Karpas-422 (cell line): ENCODE measurements at regions not wholly inside any gene's neighbourhood (a gene's known extent, or its start where the extent isn't known, plus 50 kb on each side); places are given as distances from the start of the nearest gene placed in this dataset.
"Not testable (repeated sequence)": the region's sequence is repeated elsewhere in the genome, so short reads cannot be mapped to it uniquely, and the experiment has no call there.

Experiments
- DNase-seq: peaks from one replicate; pipeline ENCODE4 v3.0.0-alpha.2; 2015
- H2AFZ ChIP-seq: fragments of 200-600 bp; sonication (generic); 2 replicates; pipeline ENCODE4 v1.6.1; 2014; ENCODE audit warnings: antibody characterized with exemption, low read length, mixed read lengths
- H3K27ac ChIP-seq: fragments of 200-600 bp; sonication (generic); 2 replicates; pipeline ENCODE4 v1.5.1; 2014; ENCODE audit warnings: mild to moderate bottlenecking, low read length, moderate library complexity
- H3K27me3 ChIP-seq: fragments of 200-600 bp; sonication (generic); 2 replicates; pipeline ENCODE4 v1.6.1; 2014; ENCODE audit warnings: low read length, mixed read lengths
- H3K36me3 ChIP-seq: fragments of 200-600 bp; sonication (generic); 2 replicates; pipeline ENCODE4 v1.6.1; 2014; ENCODE audit warnings: low read length, mixed read lengths; ENCODE audit not compliant: insufficient read depth
- H3K4me1 ChIP-seq: fragments of 200-600 bp; sonication (generic); 2 replicates; pipeline ENCODE4 v1.6.1; 2014; ENCODE audit warnings: mild to moderate bottlenecking, low read length, mixed read lengths
- H3K4me2 ChIP-seq: fragments of 200-600 bp; sonication (generic); 2 replicates; pipeline ENCODE4 v1.6.1; 2014; ENCODE audit warnings: low read length, low read depth, mild to moderate bottlenecking; ENCODE audit not compliant: poor library complexity, severe bottlenecking
- H3K4me3 ChIP-seq: fragments of 200-600 bp; sonication (generic); 2 replicates; pipeline ENCODE4 v1.5.1; 2014; ENCODE audit warnings: mild to moderate bottlenecking, antibody characterized with exemption, low read length, mixed read lengths
- H3K79me2 ChIP-seq: fragments of 200-600 bp; sonication (generic); 2 replicates; pipeline ENCODE4 v1.6.1; 2014; ENCODE audit warnings: mild to moderate bottlenecking, low read length, mixed read lengths
- H3K9ac ChIP-seq: fragments of 200-600 bp; sonication (generic); 2 replicates; pipeline ENCODE4 v1.6.0; 2014; ENCODE audit warnings: low read length
- H3K9me2 ChIP-seq: fragments of 200-600 bp; sonication (generic), shearing (Covaris generic); replicated peaks from 2 replicates; pipeline ENCODE4 v1.6.0; 2014; ENCODE audit warnings: mild to moderate bottlenecking, low read length, moderate library complexity; ENCODE audit not compliant: insufficient read depth
- H3K9me3 ChIP-seq: fragments of 300-700, 200-600 bp; sonication (generic); 2 replicates; pipeline ENCODE4 v1.6.1; 2014; ENCODE audit warnings: low read length, mixed read lengths
- H4K20me1 ChIP-seq: fragments of 200-600 bp; sonication (generic); 2 replicates; pipeline ENCODE4 v1.6.1; 2014; ENCODE audit warnings: mild to moderate bottlenecking, antibody characterized with exemption, low read length, low read depth; ENCODE audit not compliant: insufficient read depth

DNA sequence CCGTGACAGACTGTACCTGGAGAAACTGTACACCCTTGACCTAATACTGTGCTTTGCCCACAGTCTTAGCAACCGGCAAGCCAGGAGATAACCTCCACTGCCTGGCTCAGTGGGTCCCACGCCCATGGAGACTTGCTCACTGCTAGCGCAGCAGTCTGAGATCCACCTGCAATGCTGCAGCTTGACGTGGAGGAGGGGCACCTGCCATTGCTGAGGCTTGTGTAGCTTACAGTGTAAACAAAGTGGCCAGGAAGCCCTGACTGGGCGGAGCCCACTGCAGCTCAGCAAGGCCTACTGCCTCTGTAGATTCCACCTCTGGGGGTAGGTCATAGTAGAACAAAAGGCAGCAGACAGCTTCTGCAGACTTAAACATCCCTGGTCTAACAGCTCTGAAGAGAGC, 189.3 kb downstream of the EDEM1 start:
- no peaks in the 10 kb centered on the region for H3K4me1 ChIP-seq
- H3K4me2 ChIP-seq = no peak overlapping the region
- H4K20me1 ChIP-seq = no peaks in the 10 kb centered on the region
- H3K36me3 ChIP-seq = no peaks in the 10 kb centered on the region
- no peaks in the 10 kb centered on the region for H3K9me3 ChIP-seq
- no peak overlapping the region for H3K27ac ChIP-seq
- H3K27me3 ChIP-seq = no peaks in the 10 kb centered on the region
- H2AFZ ChIP-seq = no peak overlapping the region
- no peaks in the 10 kb centered on the region for H3K79me2 ChIP-seq
- no peaks in the 10 kb centered on the region for H3K9me2 ChIP-seq
- H3K4me3 ChIP-seq = no peak overlapping the region
- H3K9ac ChIP-seq = no peak overlapping the region
- DNase-seq = no peak

DNA sequence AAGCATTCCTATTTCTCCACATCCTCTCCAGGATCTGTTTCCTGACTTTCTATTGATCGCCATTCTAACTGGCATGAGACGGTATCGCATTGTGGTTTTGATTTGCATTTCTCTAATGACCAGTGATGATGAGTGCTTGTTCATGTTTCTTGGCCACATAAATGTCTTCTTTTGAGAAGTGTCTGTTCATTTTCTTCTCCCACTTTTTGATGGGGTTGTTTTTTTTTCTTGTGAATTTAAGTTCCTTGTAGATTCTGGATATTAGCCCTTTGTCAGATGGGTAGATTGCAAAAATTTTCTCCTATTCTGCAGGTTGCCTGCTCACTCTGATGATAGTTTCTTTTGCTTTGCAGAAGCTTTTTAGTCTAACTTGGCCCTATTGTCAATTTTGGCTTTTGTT, 191.8 kb downstream of the EDEM1 start:
- H3K27ac ChIP-seq, H3K79me2 ChIP-seq, H2AFZ ChIP-seq, H3K9ac ChIP-seq, H3K9me3 ChIP-seq, H4K20me1 ChIP-seq, H3K36me3 ChIP-seq, H3K4me3 ChIP-seq, H3K27me3 ChIP-seq, DNase-seq, H3K4me2 ChIP-seq, H3K4me1 ChIP-seq, H3K9me2 ChIP-seq: not testable (repeated sequence)

GRCh38 chr3:5383486-5384263, 196.2 kb downstream of the EDEM1 start:
- H3K27ac ChIP-seq, DNase-seq, H3K9ac ChIP-seq, H3K36me3 ChIP-seq, H3K9me2 ChIP-seq, H3K4me1 ChIP-seq, H3K27me3 ChIP-seq, H3K4me3 ChIP-seq, H2AFZ ChIP-seq, H4K20me1 ChIP-seq, H3K4me2 ChIP-seq, H3K9me3 ChIP-seq, H3K79me2 ChIP-seq: not testable (repeated sequence)

- Histone ChIP-seq H2AFZ (no peak overlapping the region), H3K27ac (no peak overlapping the region), H3K9ac (no peak overlapping the region), H4K20me1 (no peaks in the 10 kb centered on the region), H3K79me2 (no peaks in the 10 kb centered on the region), H3K4me1 (no peaks in the 10 kb centered on the region), H3K4me3 (no peak overlapping the region), H3K9me3 (no peaks in the 10 kb centered on the region), H3K36me3 (no peaks in the 10 kb centered on the region), H3K4me2 (no peak overlapping the region), H3K9me2 (no peaks in the 10 kb centered on the region), H3K27me3 (no peaks in the 10 kb centered on the region)
- no peak for DNase-seq
Measured at GRCh38 chr3:5384557-5385236, 197.2 kb downstream of the EDEM1 start.

- H3K27me3 ChIP-seq = no peaks in the 10 kb centered on the region
- no peaks in the 10 kb centered on the region for H4K20me1 ChIP-seq
- no peaks in the 10 kb centered on the region for H3K36me3 ChIP-seq
- no peak for DNase-seq
- no peak overlapping the region for H3K27ac ChIP-seq
- H3K4me3 ChIP-seq = no peak overlapping the region
- H3K9me3 ChIP-seq = no peaks in the 10 kb centered on the region
- H3K79me2 ChIP-seq = no peaks in the 10 kb centered on the region
- H2AFZ ChIP-seq = no peak overlapping the region
- no peak overlapping the region for H3K4me2 ChIP-seq
- H3K9ac ChIP-seq = no peak overlapping the region
- H3K4me1 ChIP-seq = peaks cover 13% of the 10 kb centered on the region
- H3K9me2 ChIP-seq = no peaks in the 10 kb centered on the region
Measured at GRCh38 chr3:5388091-5388490, 200.6 kb downstream of the EDEM1 start.

DNA sequence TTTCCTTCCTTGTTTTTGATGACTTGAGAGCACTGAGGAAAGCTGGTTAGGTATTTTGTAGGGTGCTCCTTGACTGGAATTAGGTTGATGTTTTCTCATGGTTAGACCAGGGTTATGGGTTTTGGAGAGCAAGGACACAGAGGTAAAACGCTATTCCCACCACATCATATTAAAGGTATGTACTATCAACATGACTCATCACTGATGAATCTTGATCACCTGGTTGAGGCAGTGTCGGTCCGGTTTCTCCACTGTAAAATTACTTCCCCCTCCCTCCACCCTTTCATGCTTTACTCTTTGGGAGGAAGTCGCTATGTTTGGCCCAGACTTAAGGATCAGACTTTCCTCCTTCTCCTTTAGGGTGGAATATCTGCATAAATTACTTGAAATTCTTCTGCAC, 201.6 kb downstream of the EDEM1 start:
- no peaks in the 10 kb centered on the region for H3K27me3 ChIP-seq
- no peak overlapping the region for H2AFZ ChIP-seq
- H3K9ac ChIP-seq = no peak overlapping the region

DNA sequence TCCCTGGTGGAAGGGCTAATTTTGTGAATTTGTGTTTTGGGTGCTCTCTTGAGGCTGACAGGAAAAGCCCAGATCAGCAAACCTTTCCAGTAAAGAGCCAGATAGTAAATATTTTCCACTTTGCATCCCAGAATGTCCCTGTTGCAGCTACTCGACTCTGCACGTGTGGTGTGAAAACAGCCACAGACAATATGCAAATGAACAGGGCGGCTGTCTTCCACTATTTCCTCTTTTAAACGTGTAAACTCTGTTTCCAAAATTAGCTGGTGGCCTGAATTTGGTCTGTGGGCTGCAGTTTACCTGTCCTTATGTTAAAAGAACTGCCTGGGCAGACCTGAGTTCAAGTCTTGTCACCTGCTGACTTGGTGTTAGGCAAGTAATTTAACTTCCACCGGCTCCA, 202.7 kb downstream of the EDEM1 start:
- peaks cover 13% of the 10 kb centered on the region for H3K4me1 ChIP-seq
- H3K9me3 ChIP-seq = no peaks in the 10 kb centered on the region
- H3K36me3 ChIP-seq = no peaks in the 10 kb centered on the region
- H3K4me3 ChIP-seq = no peak overlapping the region
- DNase-seq = peak; percentile 52
- H3K4me2 ChIP-seq = peak overlapping the region; percentile 43
- H4K20me1 ChIP-seq = no peaks in the 10 kb centered on the region
- H2AFZ ChIP-seq = no peak overlapping the region
- no peak overlapping the region for H3K9ac ChIP-seq
- no peak overlapping the region for H3K27ac ChIP-seq
- no peaks in the 10 kb centered on the region for H3K79me2 ChIP-seq
- no peaks in the 10 kb centered on the region for H3K27me3 ChIP-seq
- no peaks in the 10 kb centered on the region for H3K9me2 ChIP-seq

More for the DNA sequence above, 201.6 kb downstream of the EDEM1 start:
- Histone ChIP-seq H3K79me2 (no peaks in the 10 kb centered on the region), H3K4me3 (no peak overlapping the region), H3K36me3 (no peaks in the 10 kb centered on the region), H3K27ac (no peak overlapping the region), H3K4me2 (no peak overlapping the region), H3K9me2 (no peaks in the 10 kb centered on the region), H3K4me1 (peaks cover 13% of the 10 kb centered on the region), H4K20me1 (no peaks in the 10 kb centered on the region), H3K9me3 (no peaks in the 10 kb centered on the region)
- no peak for DNase-seq

DNA sequence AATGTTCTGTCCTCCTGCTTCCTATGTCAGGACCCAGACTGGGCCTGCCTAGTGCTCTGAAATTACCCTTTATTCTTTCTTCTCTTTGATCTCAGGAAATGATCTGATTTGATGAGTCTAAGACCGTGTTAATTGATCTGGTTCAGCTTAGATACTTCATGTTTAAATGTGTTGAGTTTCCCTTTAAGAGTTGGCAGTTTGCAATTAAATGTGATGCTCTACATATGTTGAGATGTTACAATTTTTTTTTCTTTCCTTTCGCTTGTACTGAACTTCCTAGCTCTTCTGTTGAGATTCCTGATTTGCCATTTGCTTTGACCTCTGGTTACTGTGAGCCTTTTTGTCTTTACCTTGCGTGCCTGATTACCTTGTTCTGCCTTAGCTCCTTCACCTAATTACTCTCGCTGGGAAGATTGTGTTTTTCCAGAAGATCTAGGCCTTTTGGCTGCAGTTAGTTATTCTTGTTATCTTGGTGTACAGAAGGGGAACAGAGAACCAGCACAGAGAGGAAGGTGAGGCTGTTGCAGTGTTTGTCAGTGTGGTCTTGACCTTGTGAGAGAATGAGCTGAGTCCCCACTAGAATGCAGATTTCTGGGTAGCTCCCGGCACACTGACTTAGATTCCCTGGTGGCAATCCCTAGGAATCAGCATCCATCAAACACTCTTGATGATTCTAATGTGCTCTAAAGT, 203.6 kb downstream of the EDEM1 start:
- DNase-seq = peak; percentile 7
- Histone ChIP-seq H3K4me2 (no peak overlapping the region), H3K9me3 (no peaks in the 10 kb centered on the region), H3K4me1 (peaks cover 13% of the 10 kb centered on the region), H4K20me1 (no peaks in the 10 kb centered on the region), H3K79me2 (no peaks in the 10 kb centered on the region), H3K27me3 (no peaks in the 10 kb centered on the region), H3K9me2 (no peaks in the 10 kb centered on the region), H3K9ac (no peak overlapping the region), H3K27ac (no peak overlapping the region), H3K36me3 (no peaks in the 10 kb centered on the region), H2AFZ (0 out of 2 replicates have a peak overlapping the region, but pooled peaks have one; percentile 2), H3K4me3 (no peak overlapping the region)
